NAMALWA (cell line): ENCODE measurements at regions not wholly inside any gene's neighbourhood (a gene's known extent, or its start where the extent isn't known, plus 50 kb on each side); places are given as distances from the start of the nearest gene placed in this dataset.

ENCODE experiments used
- DNase-seq: peaks from one replicate; pipeline ENCODE4 v3.0.0-alpha.2; 2015; ENCODE audit warnings: low spot score

GRCh38 chr13:99436686-99437416, 64.4 kb upstream of the TM9SF2 start:
- peak; percentile 96 for DNase-seq

GRCh38 chr13:99439048-99439447, 62.2 kb upstream of the TM9SF2 start:
- peak; percentile 7 for DNase-seq

- DNase-seq: peak; percentile 13
Observed at GRCh38 chr13:99439850-99440604, 61.2 kb upstream of the TM9SF2 start.

- peak; percentile 85 for DNase-seq
Observed at GRCh38 chr13:99442273-99442895, 58.9 kb upstream of the TM9SF2 start.

GRCh38 chr13:99446242-99446641, 55.0 kb upstream of the TM9SF2 start:
- no peak for DNase-seq

- no peak for DNase-seq
Observed at GRCh38 chr13:99448546-99448945, 52.7 kb upstream of the TM9SF2 start.

GRCh38 chr13:99450416-99450815, 50.9 kb upstream of the TM9SF2 start:
- no peak for DNase-seq
